ENCODE measurements at regions not wholly inside any gene's neighbourhood (a gene's known extent, or its start where the extent isn't known, plus 50 kb on each side); places are given as distances from the start of the nearest gene placed in this dataset.
"Not testable (repeated sequence)": the region's sequence is repeated elsewhere in the genome, so short reads cannot be mapped to it uniquely, and the experiment has no call there.

- Histone ChIP-seq H3K9me3 (ENCODE audit: control insufficient read depth, insufficient read depth, low read depth, low read length) (peaks cover 10% of the 10 kb centered on the region; the same call in 1 of the 2 replicates), H3K4me3 (ENCODE audit: low read depth, low read length) (no peak overlapping the region), H3K27ac (ENCODE audit: low read depth, low read length) (no peak overlapping the region), H3K27me3 (ENCODE audit: control insufficient read depth, insufficient read depth, low read length) (no peaks in the 10 kb centered on the region), H3K36me3 (ENCODE audit: control insufficient read depth, insufficient read depth, low read length) (no peaks in the 10 kb centered on the region), H3K4me1 (ENCODE audit: control insufficient read depth, insufficient read depth, low read length) (peaks cover 10% of the 10 kb centered on the region; the same call in 1 of the 2 replicates), H3K9ac (ENCODE audit: low read length) (no peak overlapping the region)
Measured at GRCh38 chr20:48132834-48133233, 347.6 kb upstream of the SULF2 start.

- Histone ChIP-seq H3K4me3 (ENCODE audit: low read depth, low read length) (no peak overlapping the region), H3K27me3 (ENCODE audit: control insufficient read depth, insufficient read depth, low read length) (no peaks in the 10 kb centered on the region), H3K27ac (ENCODE audit: low read depth, low read length) (no peak overlapping the region), H3K4me1 (ENCODE audit: control insufficient read depth, insufficient read depth, low read length) (peaks cover 10% of the 10 kb centered on the region; the same call in 1 of the 2 replicates), H3K9ac (ENCODE audit: low read length) (no peak overlapping the region), H3K36me3 (ENCODE audit: control insufficient read depth, insufficient read depth, low read length) (no peaks in the 10 kb centered on the region), H3K9me3 (ENCODE audit: control insufficient read depth, insufficient read depth, low read depth, low read length) (peaks cover 10% of the 10 kb centered on the region; the same call in 1 of the 2 replicates)
Measured at GRCh38 chr20:48131581-48131980, 346.3 kb upstream of the SULF2 start.

GRCh38 chr20:48129345-48129942 lies 344.2 kb upstream of the SULF2 start:
- H3K4me1 ChIP-seq (ENCODE audit: control insufficient read depth, insufficient read depth, low read length): peaks cover 16% of the 10 kb centered on the region; the same call in 1 of the 2 replicates
- H3K27ac ChIP-seq (ENCODE audit: low read depth, low read length): no peak overlapping the region
- no peaks in the 10 kb centered on the region for H3K36me3 ChIP-seq (ENCODE audit: control insufficient read depth, insufficient read depth, low read length)
- no peak overlapping the region for H3K4me3 ChIP-seq (ENCODE audit: low read depth, low read length)
- no peak overlapping the region for H3K9ac ChIP-seq (ENCODE audit: low read length)
- H3K27me3 ChIP-seq (ENCODE audit: control insufficient read depth, insufficient read depth, low read length): no peaks in the 10 kb centered on the region
- H3K9me3 ChIP-seq (ENCODE audit: control insufficient read depth, insufficient read depth, low read depth, low read length): peaks cover 12% of the 10 kb centered on the region; the same call in 1 of the 2 replicates

GRCh38 chr20:48128436-48128835 lies 343.2 kb upstream of the SULF2 start:
- no peak overlapping the region for H3K27ac ChIP-seq (ENCODE audit: low read depth, low read length)
- H3K9me3 ChIP-seq (ENCODE audit: control insufficient read depth, insufficient read depth, low read depth, low read length): peaks cover 7% of the 10 kb centered on the region; the same call in 1 of the 2 replicates
- 0 out of 2 replicates have a peak, but pooled peaks cover 3% of the 10 kb centered on the region for H3K27me3 ChIP-seq (ENCODE audit: control insufficient read depth, insufficient read depth, low read length)
- no peak overlapping the region for H3K4me3 ChIP-seq (ENCODE audit: low read depth, low read length)
- no peak overlapping the region for H3K9ac ChIP-seq (ENCODE audit: low read length)
- H3K36me3 ChIP-seq (ENCODE audit: control insufficient read depth, insufficient read depth, low read length): no peaks in the 10 kb centered on the region
- H3K4me1 ChIP-seq (ENCODE audit: control insufficient read depth, insufficient read depth, low read length): peaks cover 16% of the 10 kb centered on the region; the same call in 1 of the 2 replicates

- not testable (repeated sequence) for H3K4me3 ChIP-seq (ENCODE audit: low read depth, low read length); H3K36me3 ChIP-seq (ENCODE audit: control insufficient read depth, insufficient read depth, low read length); H3K9ac ChIP-seq (ENCODE audit: low read length); H3K27me3 ChIP-seq (ENCODE audit: control insufficient read depth, insufficient read depth, low read length); H3K9me3 ChIP-seq (ENCODE audit: control insufficient read depth, insufficient read depth, low read depth, low read length); H3K27ac ChIP-seq (ENCODE audit: low read depth, low read length)
- peaks cover 16% of the 10 kb centered on the region; the same call in 1 of the 2 replicates for H3K4me1 ChIP-seq (ENCODE audit: control insufficient read depth, insufficient read depth, low read length)
Measured at GRCh38 chr20:48127964-48128363, 342.7 kb upstream of the SULF2 start.

- peaks cover 16% of the 10 kb centered on the region; the same call in 1 of the 2 replicates for H3K4me1 ChIP-seq (ENCODE audit: control insufficient read depth, insufficient read depth, low read length)
- not testable (repeated sequence) for H3K27me3 ChIP-seq (ENCODE audit: control insufficient read depth, insufficient read depth, low read length); H3K27ac ChIP-seq (ENCODE audit: low read depth, low read length); H3K4me3 ChIP-seq (ENCODE audit: low read depth, low read length); H3K9me3 ChIP-seq (ENCODE audit: control insufficient read depth, insufficient read depth, low read depth, low read length); H3K36me3 ChIP-seq (ENCODE audit: control insufficient read depth, insufficient read depth, low read length); H3K9ac ChIP-seq (ENCODE audit: low read length)
Measured at GRCh38 chr20:48127133-48127532, 341.9 kb upstream of the SULF2 start.

GRCh38 chr20:48126227-48126740 lies 341.0 kb upstream of the SULF2 start:
- Histone ChIP-seq H3K36me3 (ENCODE audit: control insufficient read depth, insufficient read depth, low read length) (no peaks in the 10 kb centered on the region), H3K4me1 (ENCODE audit: control insufficient read depth, insufficient read depth, low read length) (peaks cover 16% of the 10 kb centered on the region; the same call in 1 of the 2 replicates), H3K4me3 (ENCODE audit: low read depth, low read length) (no peak overlapping the region), H3K9ac (ENCODE audit: low read length) (no peak overlapping the region), H3K27ac (ENCODE audit: low read depth, low read length) (no peak overlapping the region), H3K9me3 (ENCODE audit: control insufficient read depth, insufficient read depth, low read depth, low read length) (0 out of 2 replicates have a peak, but pooled peaks cover 2% of the 10 kb centered on the region), H3K27me3 (ENCODE audit: control insufficient read depth, insufficient read depth, low read length) (0 out of 2 replicates have a peak, but pooled peaks cover 3% of the 10 kb centered on the region)

GRCh38 chr20:48124960-48125359 lies 339.7 kb upstream of the SULF2 start:
- H3K9ac ChIP-seq (ENCODE audit: low read length): no peak overlapping the region
- 0 out of 2 replicates have a peak, but pooled peaks cover 2% of the 10 kb centered on the region for H3K9me3 ChIP-seq (ENCODE audit: control insufficient read depth, insufficient read depth, low read depth, low read length)
- H3K27me3 ChIP-seq (ENCODE audit: control insufficient read depth, insufficient read depth, low read length): 0 out of 2 replicates have a peak, but pooled peaks cover 3% of the 10 kb centered on the region
- H3K4me3 ChIP-seq (ENCODE audit: low read depth, low read length): no peak overlapping the region
- H3K27ac ChIP-seq (ENCODE audit: low read depth, low read length): no peak overlapping the region
- H3K4me1 ChIP-seq (ENCODE audit: control insufficient read depth, insufficient read depth, low read length): peaks cover 16% of the 10 kb centered on the region; the same call in 1 of the 2 replicates
- no peaks in the 10 kb centered on the region for H3K36me3 ChIP-seq (ENCODE audit: control insufficient read depth, insufficient read depth, low read length)

- Histone ChIP-seq H3K4me1 (ENCODE audit: control insufficient read depth, insufficient read depth, low read length) (peaks cover 10% of the 10 kb centered on the region; the same call in 1 of the 2 replicates), H3K36me3 (ENCODE audit: control insufficient read depth, insufficient read depth, low read length) (no peaks in the 10 kb centered on the region), H3K27me3 (ENCODE audit: control insufficient read depth, insufficient read depth, low read length) (0 out of 2 replicates have a peak, but pooled peaks cover 3% of the 10 kb centered on the region), H3K27ac (ENCODE audit: low read depth, low read length) (no peak overlapping the region), H3K4me3 (ENCODE audit: low read depth, low read length) (no peak overlapping the region), H3K9me3 (ENCODE audit: control insufficient read depth, insufficient read depth, low read depth, low read length) (0 out of 2 replicates have a peak, but pooled peaks cover 2% of the 10 kb centered on the region), H3K9ac (ENCODE audit: low read length) (no peak overlapping the region)
Measured at GRCh38 chr20:48124181-48124782, 339.0 kb upstream of the SULF2 start.

- H3K9me3 ChIP-seq (ENCODE audit: control insufficient read depth, insufficient read depth, low read depth, low read length): 0 out of 2 replicates have a peak, but pooled peaks cover 2% of the 10 kb centered on the region
- H3K27me3 ChIP-seq (ENCODE audit: control insufficient read depth, insufficient read depth, low read length): 0 out of 2 replicates have a peak, but pooled peaks cover 3% of the 10 kb centered on the region
- H3K9ac ChIP-seq (ENCODE audit: low read length): no peak overlapping the region
- H3K27ac ChIP-seq (ENCODE audit: low read depth, low read length): no peak overlapping the region
- no peak overlapping the region for H3K4me3 ChIP-seq (ENCODE audit: low read depth, low read length)
- no peaks in the 10 kb centered on the region for H3K36me3 ChIP-seq (ENCODE audit: control insufficient read depth, insufficient read depth, low read length)
- H3K4me1 ChIP-seq (ENCODE audit: control insufficient read depth, insufficient read depth, low read length): no peaks in the 10 kb centered on the region
Measured at GRCh38 chr20:48120120-48120519, 334.8 kb upstream of the SULF2 start.

GRCh38 chr20:48119389-48119788 lies 334.1 kb upstream of the SULF2 start:
- not testable (repeated sequence) for H3K9me3 ChIP-seq (ENCODE audit: control insufficient read depth, insufficient read depth, low read depth, low read length); H3K27ac ChIP-seq (ENCODE audit: low read depth, low read length); H3K9ac ChIP-seq (ENCODE audit: low read length); H3K36me3 ChIP-seq (ENCODE audit: control insufficient read depth, insufficient read depth, low read length); H3K27me3 ChIP-seq (ENCODE audit: control insufficient read depth, insufficient read depth, low read length); H3K4me3 ChIP-seq (ENCODE audit: low read depth, low read length); H3K4me1 ChIP-seq (ENCODE audit: control insufficient read depth, insufficient read depth, low read length)
